H1 (cell line): ENCODE measurements at regions not wholly inside any gene's neighbourhood (a gene's known extent, or its start where the extent isn't known, plus 50 kb on each side); places are given as distances from the start of the nearest gene placed in this dataset.

Experiments
- CTCF ChIA-PET: fragments of 300-600 bp; sonication (Branson Sonifier 250); formaldehyde crosslinking; loops from one replicate; lab custom pipeline; 2021; ENCODE audit not compliant: partially characterized antibody; lab: Charles Lee
- POLR2A ChIA-PET: fragments of 300-600 bp; sonication (Branson Sonifier 250); formaldehyde crosslinking; loops from one replicate; lab custom pipeline; 2021; ENCODE audit warnings: inconsistent platforms; ENCODE audit not compliant: partially characterized antibody; lab: Charles Lee
- DNase-seq, 2 experiments: peaks; one replicate each; pipeline versions ENCODE4 v3.0.0 to v3.0.0-alpha.2; 2010 to 2022; ENCODE audit warnings: low spot score in 2 of 2, low read depth in 1 of 2, mixed read lengths in 1 of 2
- FAIRE-seq: peaks from 2 replicates; lab custom pipeline; 2011; peaks lifted over from hg19 to GRCh38; lab: Jason Lieb, UNC
- H2AFZ ChIP-seq: 2 replicates; pipeline ENCODE4 v1.8.1; 2012; ENCODE audit warnings: low read length, inconsistent platforms
- H2AK5ac ChIP-seq: 2 replicates; pipeline ENCODE4 v1.6.1; 2013; ENCODE audit warnings: low read depth, low read length
- H2BK120ac ChIP-seq: replicated peaks from 2 replicates; pipeline ENCODE3; 2013; ENCODE audit warnings: low read depth, low read length, inconsistent platforms
- H2BK12ac ChIP-seq: 2 replicates; pipeline ENCODE4 v1.6.1; 2013; ENCODE audit warnings: low read depth, low read length
- H2BK15ac ChIP-seq: 2 replicates; pipeline ENCODE4 v1.6.1; 2013; ENCODE audit warnings: low read length
- H2BK20ac ChIP-seq: 2 replicates; pipeline ENCODE4 v1.6.1; 2013; ENCODE audit warnings: low read length
- H2BK5ac ChIP-seq: 2 replicates; pipeline ENCODE4 v1.6.1; 2013; ENCODE audit warnings: low read depth, low read length
- H3K14ac ChIP-seq: 2 replicates; pipeline ENCODE4 v1.6.1; 2013; ENCODE audit warnings: inconsistent platforms; ENCODE audit not compliant: insufficient read length
- H3K18ac ChIP-seq: 2 replicates; pipeline ENCODE4 v1.6.1; 2013; ENCODE audit warnings: low read length; ENCODE audit errors: extremely low read depth
- H3K23ac ChIP-seq: 2 replicates; pipeline ENCODE4 v1.6.1; 2013; ENCODE audit warnings: inconsistent platforms; ENCODE audit not compliant: insufficient read length
- H3K23me2 ChIP-seq: 2 replicates; pipeline ENCODE4 v1.6.1; 2013; ENCODE audit warnings: low read depth, low read length
- H3K27ac ChIP-seq: 2 replicates; pipeline ENCODE4 v1.6.1; 2011; ENCODE audit warnings: low read depth, low read length, inconsistent platforms
- H3K27me3 ChIP-seq, 4 experiments: replicated peaks in 1 of 4; 1 replicate in 1 of 4; 2 replicates in 3 of 4; pipeline versions ENCODE4 v1.6.1 to v1.8.1; 2011 to 2013; ENCODE audit warnings: low read length in 3 of 4, mild to moderate bottlenecking in 3 of 4, inconsistent platforms in 2 of 4, mixed read lengths in 2 of 4, moderate library complexity in 1 of 4; ENCODE audit not compliant: control insufficient read depth in 3 of 4, insufficient read depth in 3 of 4; ENCODE audit errors: extremely low read depth in 1 of 4
- H3K36me3 ChIP-seq, 4 experiments: 2 replicates each; pipeline versions ENCODE4 v1.6.1 to v1.8.1; 2011 to 2013; ENCODE audit warnings: mild to moderate bottlenecking in 4 of 4, low read length in 3 of 4, moderate library complexity in 2 of 4, control low read depth in 1 of 4, inconsistent platforms in 1 of 4; ENCODE audit not compliant: insufficient read depth in 4 of 4, control insufficient read depth in 2 of 4
- H3K4ac ChIP-seq: replicated peaks from 2 replicates; pipeline ENCODE3; 2013; ENCODE audit warnings: low read length, low read depth, mixed read lengths, inconsistent platforms; ENCODE audit not compliant: insufficient read length
- H3K4me1 ChIP-seq, 4 experiments: replicated peaks in 1 of 4; 1 replicate in 1 of 4; 2 replicates in 3 of 4; pipeline versions ENCODE4 v1.6.1 to v1.8.1; 2011 to 2013; ENCODE audit warnings: low read length in 3 of 4, inconsistent platforms in 2 of 4, mixed read lengths in 1 of 4; ENCODE audit not compliant: insufficient read depth in 4 of 4, control insufficient read depth in 3 of 4
- H3K4me2 ChIP-seq, 2 experiments: 2 replicates each; pipeline versions ENCODE4 v1.6.1 to v1.8.1; 2011 to 2013; ENCODE audit warnings: low read depth in 2 of 2, low read length in 2 of 2, control low read depth in 1 of 2, inconsistent platforms in 1 of 2, mild to moderate bottlenecking in 1 of 2; ENCODE audit not compliant: insufficient read depth in 1 of 2
- H3K4me3 ChIP-seq, 4 experiments: fragments of 200-600, 300-600 bp in 1 of 4; sonication (generic), shearing (Covaris generic), sonication (Bioruptor Twin) in 1 of 4; 2 replicates each; pipeline versions ENCODE4 v1.5.1 to v1.8.1; 2011 to 2016; ENCODE audit warnings: low read length in 4 of 4, low read depth in 3 of 4, control low read depth in 2 of 4, inconsistent platforms in 2 of 4, mild to moderate bottlenecking in 2 of 4, mixed read lengths in 1 of 4, moderate library complexity in 1 of 4; ENCODE audit not compliant: insufficient read depth in 2 of 4; ENCODE audit errors: extremely low read depth in 1 of 4
- H3K56ac ChIP-seq: replicated peaks from 2 replicates; pipeline ENCODE3; 2013; ENCODE audit warnings: low read depth, mild to moderate bottlenecking, mixed read lengths, low read length, inconsistent platforms; ENCODE audit not compliant: insufficient read length
- H3K79me1 ChIP-seq: 2 replicates; pipeline ENCODE4 v1.6.1; 2013; ENCODE audit warnings: low read depth, low read length, control low read depth
- H3K79me2 ChIP-seq, 2 experiments: 2 replicates each; pipeline versions ENCODE4 v1.6.1 to v1.8.1; 2012 to 2013; ENCODE audit warnings: low read length in 2 of 2, mild to moderate bottlenecking in 2 of 2, inconsistent platforms in 1 of 2; ENCODE audit not compliant: insufficient read depth in 2 of 2, control insufficient read depth in 1 of 2
- H3K9ac ChIP-seq, 4 experiments: replicated peaks in 1 of 4; 1 replicate in 1 of 4; 2 replicates in 3 of 4; pipeline versions ENCODE4 v1.6.1 to v1.8.1; 2011 to 2013; ENCODE audit warnings: low read depth in 3 of 4, low read length in 3 of 4, control low read depth in 2 of 4, mild to moderate bottlenecking in 2 of 4, moderate library complexity in 2 of 4, inconsistent platforms in 1 of 4; ENCODE audit errors: extremely low read depth in 1 of 4
- H3K9me3 ChIP-seq, 2 experiments: 2 replicates each; pipeline versions ENCODE4 v1.6.1 to v1.8.1; 2012 to 2013; ENCODE audit warnings: mild to moderate bottlenecking in 2 of 2, moderate library complexity in 2 of 2, control low read depth in 1 of 2, inconsistent platforms in 1 of 2, low read depth in 1 of 2, low read length in 1 of 2, mixed read lengths in 1 of 2; ENCODE audit not compliant: insufficient read depth in 2 of 2
- H4K20me1 ChIP-seq, 2 experiments: replicated peaks in 1 of 2; 2 replicates each; pipeline versions ENCODE3 to v1.8.1; 2011 to 2013; ENCODE audit warnings: inconsistent platforms in 2 of 2, low read length in 2 of 2, mild to moderate bottlenecking in 1 of 2; ENCODE audit not compliant: insufficient read depth in 2 of 2, control insufficient read depth in 1 of 2
- H4K5ac ChIP-seq: 2 replicates; pipeline ENCODE4 v1.6.1; 2013; ENCODE audit warnings: low read length, low read depth, mixed read lengths, inconsistent platforms; ENCODE audit not compliant: insufficient read length
- H4K8ac ChIP-seq: 2 replicates; pipeline ENCODE4 v1.8.0; 2013; ENCODE audit warnings: mild to moderate bottlenecking, moderate library complexity, low read length, inconsistent platforms; ENCODE audit not compliant: insufficient read depth; ENCODE audit errors: extremely low read depth
- H4K91ac ChIP-seq: replicated peaks from 2 replicates; pipeline ENCODE3; 2013; ENCODE audit warnings: low read length, mixed read lengths, inconsistent platforms; ENCODE audit not compliant: insufficient read length
- BCL11A ChIP-seq, 2 experiments: IDR thresholded peaks; one replicate each; pipeline ENCODE4 v1.6.1; 2011; ENCODE audit warnings: low read depth in 2 of 2, low read length in 2 of 2, mild to moderate bottlenecking in 2 of 2
- CTBP2 ChIP-seq: IDR thresholded peaks from 2 replicates; pipeline ENCODE4 v1.7.0; 2011; ENCODE audit warnings: borderline replicate concordance, mild to moderate bottlenecking, moderate library complexity, mixed read lengths, low read length; ENCODE audit not compliant: insufficient read depth, insufficient read length
- EZH2 ChIP-seq: fragments of 200-600 bp; sonication (generic); IDR thresholded peaks from 2 replicates; pipeline ENCODE4 v1.7.1; 2012; ENCODE audit warnings: low read depth, mild to moderate bottlenecking, moderate library complexity, low read length, inconsistent platforms; ENCODE audit not compliant: severe bottlenecking
- JUN ChIP-seq: IDR thresholded peaks from 2 replicates; pipeline ENCODE4 v1.6.1; 2011; ENCODE audit warnings: low read depth, mild to moderate bottlenecking, improper control_type of control experiment, low read length
- KDM1A ChIP-seq: fragments of 200-600, 300-600 bp; sonication (generic); IDR thresholded peaks from 2 replicates; pipeline ENCODE4 v1.7.1; 2016; ENCODE audit warnings: mild to moderate bottlenecking, low read length, borderline replicate concordance
- POLR2A ChIP-seq, 2 experiments: IDR thresholded peaks; 1 replicate in 1 of 2; 2 replicates in 1 of 2; pipeline ENCODE4 v1.6.1; 2011; ENCODE audit warnings: low read depth in 2 of 2, low read length in 2 of 2, mild to moderate bottlenecking in 2 of 2; ENCODE audit errors: control extremely low read depth in 1 of 2
- RXRA ChIP-seq: IDR thresholded peaks from 2 replicates; pipeline ENCODE4 v1.6.1; 2011; ENCODE audit warnings: low read depth, mild to moderate bottlenecking, low read length, moderate library complexity; ENCODE audit not compliant: insufficient read depth
- SIX5 ChIP-seq: IDR thresholded peaks from 2 replicates; pipeline ENCODE4 v1.6.1; 2011; ENCODE audit warnings: mild to moderate bottlenecking, low read depth, low read length
- SP4 ChIP-seq: IDR thresholded peaks from 2 replicates; pipeline ENCODE4 v1.6.1; 2012; ENCODE audit warnings: low read length, inconsistent platforms
- SRF ChIP-seq: IDR thresholded peaks from 2 replicates; pipeline ENCODE4 v1.6.1; 2011; ENCODE audit warnings: mild to moderate bottlenecking, low read depth, low read length, moderate library complexity
- TBP ChIP-seq: IDR thresholded peaks from 2 replicates; pipeline ENCODE4 v1.6.1; 2011; ENCODE audit warnings: low read depth, low read length, improper control_type of control experiment
- TCF12 ChIP-seq: IDR thresholded peaks from 2 replicates; pipeline ENCODE4 v1.6.1; 2011; ENCODE audit warnings: low read depth, mild to moderate bottlenecking, low read length
- WGBS, 2 experiments: shearing (Covaris generic) in 1 of 2; methylation state at CpG; one replicate each; pipeline versions ENCODE4 v1.1.6 to v1.1.7; 2013 to 2015; ENCODE audit warnings: low lambda C conversion rate in 2 of 2, mixed read lengths in 2 of 2, inconsistent platforms in 1 of 2, low coverage in 1 of 2, missing lambda C conversion rate in 1 of 2; ENCODE audit not compliant: insufficient replicate concordance in 2 of 2, insufficient coverage in 1 of 2, insufficient read length in 1 of 2; ENCODE audit errors: extremely low coverage in 1 of 2, missing lambda C conversion rate in 1 of 2; 5-methylcytosine and 5-hydroxymethylcytosine counted together

GRCh38 chr1:209485751-209486150, 97.8 kb upstream of the CAMK1G start:
- H2AK5ac ChIP-seq, result no peak overlapping the region
- H3K79me1 ChIP-seq, result no peaks in the 10 kb centered on the region
- no peak overlapping the region for H3K4me3 ChIP-seq
- no peak overlapping the region for H4K91ac ChIP-seq
- no peak overlapping the region for H3K9ac ChIP-seq
- no peak overlapping the region for H4K5ac ChIP-seq
- H3K27me3 ChIP-seq, result peaks cover 0 to 1% (median 0%) of the 10 kb centered on the region in 4 experiments; a peak in 1 of 7 replicates
- H2BK12ac ChIP-seq, result no peak overlapping the region
- H2BK20ac ChIP-seq, result no peak overlapping the region
- WGBS, 2 experiments, result 79% methylated on average over 3 of the region's 3 CpGs; no CpG with 5 or more reads in 1 of the 2 experiments
- no peak overlapping the region for H2BK5ac ChIP-seq
- H3K36me3 ChIP-seq, result no peaks in the 10 kb centered on the region
- H3K79me2 ChIP-seq, result no peaks in the 10 kb centered on the region
- H3K23ac ChIP-seq, result no peak overlapping the region
- no peak overlapping the region for H3K27ac ChIP-seq
- no peaks in the 10 kb centered on the region for H3K9me3 ChIP-seq
- no peak overlapping the region for H3K56ac ChIP-seq
- TF ChIP-seq SRF, result no peak
- no peak for TF ChIP-seq JUN
- no peak for TF ChIP-seq SP4
- TF ChIP-seq BCL11A (IDR thresholded peaks at IDR 0.05; ENCODE audit: low read depth in 2 of 2, low read length in 2 of 2), result no peak
- TF ChIP-seq CTBP2, result no peak
- no peak for TF ChIP-seq POLR2A (IDR thresholded peaks at IDR 0.05; ENCODE audit: control extremely low read depth in 1 of 2, low read depth in 2 of 2, low read length in 2 of 2)
- no peak for TF ChIP-seq TCF12
- TF ChIP-seq TBP, result no peak
- TF ChIP-seq EZH2, result no peak
- no peak for TF ChIP-seq RXRA
- no peak for TF ChIP-seq SIX5
- no peak for TF ChIP-seq KDM1A
- no peak overlapping the region for H3K18ac ChIP-seq
- FAIRE-seq, result no peak
- DNase-seq, result no peak
- H3K4me2 ChIP-seq, result no peak overlapping the region
- ChIA-PET POLR2A (no interaction called here), CTCF (interaction anchor here (0.8 to 2.7 kb wide), 9 partner anchors 9 to 283 kb away, joined by 3 to 10 read pairs (median 4); no protein-coding TSS in a partner anchor)
- H3K4ac ChIP-seq, result no peak overlapping the region
- H3K14ac ChIP-seq, result no peak overlapping the region
- H2BK120ac ChIP-seq, result no peak overlapping the region
- no peaks in the 10 kb centered on the region for H3K23me2 ChIP-seq
- no peaks in the 10 kb centered on the region; a peak in 1 of 7 replicates for H3K4me1 ChIP-seq
- H4K8ac ChIP-seq, result no peak overlapping the region
- no peak overlapping the region for H2BK15ac ChIP-seq
- no peak overlapping the region for H2AFZ ChIP-seq
- H4K20me1 ChIP-seq, result no peaks in the 10 kb centered on the region
